ENCODE measurements at regions not wholly inside any gene's neighbourhood (a gene's known extent, or its start where the extent isn't known, plus 50 kb on each side); places are given as distances from the start of the nearest gene placed in this dataset.

DNA sequence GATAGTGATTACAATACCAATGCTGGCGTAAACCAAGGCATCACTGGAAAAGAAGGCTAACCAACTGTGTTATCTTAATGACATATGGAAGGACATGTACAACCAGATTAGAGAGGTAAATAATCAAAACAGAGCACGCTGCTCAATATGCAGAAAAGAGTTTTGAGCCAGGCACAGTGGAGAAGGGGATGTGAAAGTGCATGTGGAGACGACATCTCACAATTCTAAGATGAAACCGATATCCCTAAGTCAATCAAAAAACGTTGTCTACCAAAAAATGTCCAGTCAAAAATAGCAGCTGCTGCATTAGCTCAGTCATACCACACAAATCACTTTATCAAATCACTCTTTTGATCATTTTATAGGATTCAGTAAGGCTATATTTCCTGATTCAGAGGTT, 116.3 kb upstream of the OLIG2 start:
- in situ Hi-C loops (cut with HindIII; ENCODE audit: low pct_unique_long_range_greater_than_20kb, low sequenced_read_pairs), result no loop called here
- POLR2A ChIA-PET, result no interaction called here
- CTCF ChIA-PET, result no interaction called here
- Histone ChIP-seq H3K9me3 (ENCODE audit: control insufficient read depth, insufficient read depth, low read depth, low read length) (no peaks in the 10 kb centered on the region), H3K27ac (ENCODE audit: low read length) (no peak overlapping the region), H3K27me3 (ENCODE audit: control insufficient read depth, insufficient read depth, low read length) (no peaks in the 10 kb centered on the region), H3K4me1 (ENCODE audit: control insufficient read depth, insufficient read depth, low read length) (no peaks in the 10 kb centered on the region), H3K36me3 (ENCODE audit: control insufficient read depth, insufficient read depth, low read length) (no peaks in the 10 kb centered on the region), H3K4me3 (ENCODE audit: low read depth in 2 of 2, low read length in 2 of 2) (no peak overlapping the region)
- TF ChIP-seq SIN3A (IDR thresholded peaks at IDR 0.05; ENCODE audit: borderline replicate concordance, insufficient read depth, low read depth, low read length) (no peak), TCF7L2 (IDR thresholded peaks at IDR 0.05; ENCODE audit: low read depth, low read length) (no peak), REST (IDR thresholded peaks at IDR 0.05; ENCODE audit: insufficient read depth in 1 of 2, low read depth in 2 of 2, low read length in 1 of 2) (no peak), POLR2AphosphoS5 (IDR thresholded peaks at IDR 0.05; ENCODE audit: low read depth, low read length) (no peak), CTCF (IDR thresholded peaks at IDR 0.05) (no peak)
- ATAC-seq (no peak), DNase-seq (ENCODE audit: low read depth, low spot score) (no peak)
- no TSS peak for BruUV-seq (replicated peaks)
- intact Hi-C loops (cut with micrococcal nuclease; ENCODE audit: unreplicated experiment), result no loop called here

- intact Hi-C loops (cut with micrococcal nuclease; ENCODE audit: unreplicated experiment), result loop anchor here (10.0 kb wide), 1 partner anchor 80 kb away; no protein-coding TSS in a partner anchor
- TF ChIP-seq TCF7L2 (IDR thresholded peaks at IDR 0.05; ENCODE audit: low read depth, low read length) (no peak), REST (IDR thresholded peaks at IDR 0.05; ENCODE audit: insufficient read depth in 1 of 2, low read depth in 2 of 2, low read length in 1 of 2) (no peak), CTCF (IDR thresholded peaks at IDR 0.05) (no peak), POLR2AphosphoS5 (IDR thresholded peaks at IDR 0.05; ENCODE audit: low read depth, low read length) (no peak), SIN3A (IDR thresholded peaks at IDR 0.05; ENCODE audit: borderline replicate concordance, insufficient read depth, low read depth, low read length) (no peak)
These were observed 111.2 kb upstream of the OLIG2 start for GRCh38 chr21:32914424-32915039.

More at GRCh38 chr21:32914424-32915039, 111.2 kb upstream of the OLIG2 start:
- Histone ChIP-seq H3K4me1 (ENCODE audit: control insufficient read depth, insufficient read depth, low read length) (no peaks in the 10 kb centered on the region), H3K27ac (ENCODE audit: low read length) (no peak overlapping the region), H3K4me3 (ENCODE audit: low read depth in 2 of 2, low read length in 2 of 2) (no peak overlapping the region), H3K9me3 (ENCODE audit: control insufficient read depth, insufficient read depth, low read depth, low read length) (no peaks in the 10 kb centered on the region), H3K27me3 (ENCODE audit: control insufficient read depth, insufficient read depth, low read length) (no peaks in the 10 kb centered on the region; the same call in 1 of the 2 replicates), H3K36me3 (ENCODE audit: control insufficient read depth, insufficient read depth, low read length) (no peaks in the 10 kb centered on the region)
- ChIA-PET CTCF (no interaction called here), POLR2A (no interaction called here)
- no TSS peak for BruUV-seq (replicated peaks)
- ATAC-seq (no peak), DNase-seq (ENCODE audit: low read depth, low spot score) (no peak)
- in situ Hi-C loops (cut with HindIII; ENCODE audit: low pct_unique_long_range_greater_than_20kb, low sequenced_read_pairs), result no loop called here

Data from Panc1 (cell line).